GM06990 (cell line): ENCODE measurements at regions not wholly inside any gene's neighbourhood (a gene's known extent, or its start where the extent isn't known, plus 50 kb on each side); places are given as distances from the start of the nearest gene placed in this dataset.

ENCODE experiments used
- DNase-seq: peaks from one replicate; pipeline ENCODE4 v3.0.0-alpha.2; 2011; ENCODE audit not compliant: insufficient read length; ENCODE audit errors: extremely low read depth
- H3K27me3 ChIP-seq: replicated peaks from 2 replicates; pipeline ENCODE4 v1.6.0; 2011; ENCODE audit warnings: low read length; ENCODE audit not compliant: control insufficient read depth, insufficient read depth
- H3K36me3 ChIP-seq: 2 replicates; pipeline ENCODE4 v1.5.1; 2011; ENCODE audit warnings: low read length; ENCODE audit not compliant: control insufficient read depth, insufficient read depth
- H3K4me3 ChIP-seq: replicated peaks from 2 replicates; pipeline ENCODE4 v1.5.1; 2011; ENCODE audit warnings: low read depth, mild to moderate bottlenecking, control low read depth, low read length
- CTCF ChIP-seq: IDR thresholded peaks from 2 replicates; pipeline ENCODE4 v1.5.1; 2011; ENCODE audit warnings: low read length, control low read depth, mild to moderate bottlenecking, inconsistent platforms; ENCODE audit not compliant: insufficient read depth, poor library complexity, severe bottlenecking

- H3K36me3 ChIP-seq: no peaks in the 10 kb centered on the region
- H3K4me3 ChIP-seq: peak overlapping the region; percentile 38
- H3K27me3 ChIP-seq: no peaks in the 10 kb centered on the region
- TF ChIP-seq CTCF: no peak
- DNase-seq: no peak
Measured at GRCh38 chr14:22482782-22483553, 106.1 kb downstream of the DAD1 start.

- H3K27me3 ChIP-seq: no peaks in the 10 kb centered on the region
- H3K4me3 ChIP-seq: peak overlapping the region; percentile 29
- no peaks in the 10 kb centered on the region for H3K36me3 ChIP-seq
- no peak for TF ChIP-seq CTCF
- DNase-seq: no peak
Measured at GRCh38 chr14:22482085-22482694, 106.8 kb downstream of the DAD1 start.

GRCh38 chr14:22481546-22481945 lies 107.5 kb downstream of the DAD1 start:
- no peak overlapping the region; the same call in 1 of the 2 replicates for H3K4me3 ChIP-seq
- no peaks in the 10 kb centered on the region for H3K36me3 ChIP-seq
- DNase-seq: no peak
- no peak for TF ChIP-seq CTCF
- H3K27me3 ChIP-seq: no peaks in the 10 kb centered on the region

GRCh38 chr14:22479776-22480464 lies 109.1 kb downstream of the DAD1 start:
- H3K4me3 ChIP-seq: peak overlapping the region; percentile 22; the same call in 1 of the 2 replicates
- no peak for DNase-seq
- no peaks in the 10 kb centered on the region for H3K27me3 ChIP-seq
- no peak for TF ChIP-seq CTCF
- no peaks in the 10 kb centered on the region for H3K36me3 ChIP-seq

- Histone ChIP-seq H3K27me3 (no peaks in the 10 kb centered on the region), H3K36me3 (no peaks in the 10 kb centered on the region), H3K4me3 (no peak overlapping the region)
- no peak for DNase-seq
- TF ChIP-seq CTCF: no peak
Measured at GRCh38 chr14:22479132-22479531, 109.9 kb downstream of the DAD1 start.
